IMR-90 (cell line): ENCODE measurements at regions not wholly inside any gene's neighbourhood (a gene's known extent, or its start where the extent isn't known, plus 50 kb on each side); places are given as distances from the start of the nearest gene placed in this dataset.

Experiments used
- ATAC-seq: fragments of 200-7000 bp; cut with Tn5 transposase; 2 replicates; pipeline ENCODE4 v1.9.1; 2020; ENCODE audit warnings: low read depth, mild to moderate bottlenecking, moderate library complexity
- BruUV-seq: library from RNA; stranded (reverse); fragments of 400-500 nt; replicated peaks from 2 replicates; lab custom pipeline; 2021; lab: Mats Ljungman, UMichigan
- CTCF ChIA-PET: fragments of 300-600 bp; formaldehyde crosslinking; extraction: SDS; loops from one replicate; lab custom pipeline; 2021; ENCODE audit warnings: antibody characterized with exemption; lab: Yijun Ruan, JAX
- POLR2A ChIA-PET: fragments of 300-600 bp; sonication (Branson Sonifier 250); formaldehyde crosslinking; loops from one replicate; lab custom pipeline; 2022; ENCODE audit warnings: antibody characterized with exemption; ENCODE audit not compliant: unreplicated experiment; lab: Charles Lee
- DNase-seq: peaks from one replicate; pipeline ENCODE4 v3.0.0; 2013
- H2AFZ ChIP-seq: replicated peaks from 2 replicates; pipeline ENCODE3; 2013; ENCODE audit warnings: low read length, mild to moderate bottlenecking; ENCODE audit not compliant: poor library complexity
- H2AK5ac ChIP-seq: 2 replicates; pipeline ENCODE4 v1.6.1; 2013; ENCODE audit warnings: low read depth, low read length, inconsistent platforms
- H2AK9ac ChIP-seq: replicated peaks from 2 replicates; pipeline ENCODE3; 2013; ENCODE audit warnings: mild to moderate bottlenecking, low read depth, low read length, moderate library complexity; ENCODE audit not compliant: poor library complexity
- H2BK120ac ChIP-seq: 2 replicates; pipeline ENCODE4 v1.6.1; 2013; ENCODE audit warnings: low read depth, low read length, inconsistent platforms
- H2BK15ac ChIP-seq: 3 replicates; pipeline ENCODE4 v1.6.1; 2013; ENCODE audit warnings: low read depth, low read length, inconsistent platforms
- H2BK20ac ChIP-seq: 2 replicates; pipeline ENCODE4 v1.6.1; 2013; ENCODE audit warnings: low read depth, mild to moderate bottlenecking, inconsistent platforms, low read length, moderate library complexity
- H2BK5ac ChIP-seq: 2 replicates; pipeline ENCODE4 v1.6.1; 2013; ENCODE audit warnings: mild to moderate bottlenecking, low read depth, low read length, inconsistent platforms; ENCODE audit not compliant: poor library complexity, severe bottlenecking
- H3K14ac ChIP-seq: replicated peaks from 2 replicates; pipeline ENCODE4 v1.6.1; 2013; ENCODE audit warnings: low read depth, low read length, inconsistent platforms
- H3K18ac ChIP-seq: 2 replicates; pipeline ENCODE4 v1.6.1; 2013; ENCODE audit warnings: low read depth, low read length, control low read depth
- H3K23ac ChIP-seq: 2 replicates; pipeline ENCODE4 v1.6.1; 2013; ENCODE audit warnings: low read depth, low read length, inconsistent platforms
- H3K27ac ChIP-seq: 2 replicates; pipeline ENCODE4 v1.5.1; 2013; ENCODE audit warnings: mild to moderate bottlenecking, control low read depth, low read length; ENCODE audit not compliant: insufficient read depth
- H3K27me3 ChIP-seq: 2 replicates; pipeline ENCODE4 v1.6.1; 2013; ENCODE audit warnings: low read length; ENCODE audit not compliant: control insufficient read depth, insufficient read depth
- H3K36me3 ChIP-seq: 2 replicates; pipeline ENCODE4 v1.6.1; 2013; ENCODE audit warnings: low read length, mixed read lengths; ENCODE audit not compliant: control insufficient read depth, insufficient read depth
- H3K4ac ChIP-seq: 2 replicates; pipeline ENCODE4 v1.6.1; 2013; ENCODE audit warnings: low read depth, low read length, inconsistent platforms
- H3K4me1 ChIP-seq: 2 replicates; pipeline ENCODE4 v1.6.1; 2013; ENCODE audit warnings: low read length, mixed read lengths; ENCODE audit not compliant: control insufficient read depth, insufficient read depth
- H3K4me2 ChIP-seq: 2 replicates; pipeline ENCODE4 v1.6.1; 2013; ENCODE audit warnings: low read depth, mild to moderate bottlenecking, control low read depth, low read length, moderate library complexity
- H3K4me3 ChIP-seq: 2 replicates; pipeline ENCODE4 v1.5.1; 2013; ENCODE audit warnings: low read depth, mild to moderate bottlenecking, control low read depth, low read length, moderate library complexity; ENCODE audit not compliant: insufficient read depth
- H3K56ac ChIP-seq: 2 replicates; pipeline ENCODE4 v1.6.1; 2013; ENCODE audit warnings: low read length, inconsistent platforms; ENCODE audit not compliant: insufficient read depth; ENCODE audit errors: extremely low read depth
- H3K79me1 ChIP-seq, 2 experiments: 2 replicates each; pipeline ENCODE4 v1.6.1; 2013; ENCODE audit warnings: low read length in 2 of 2, inconsistent platforms in 1 of 2, low read depth in 1 of 2
- H3K9ac ChIP-seq: 2 replicates; pipeline ENCODE4 v1.6.1; 2013; ENCODE audit warnings: low read depth, low read length, control low read depth
- H3K9me1 ChIP-seq: 2 replicates; pipeline ENCODE4 v1.6.1; 2013; ENCODE audit warnings: low read length, inconsistent platforms; ENCODE audit not compliant: insufficient read depth
- H3K9me3 ChIP-seq: 2 replicates; pipeline ENCODE4 v1.6.1; 2013; ENCODE audit warnings: low read length; ENCODE audit not compliant: control insufficient read depth, insufficient read depth
- H4K20me1 ChIP-seq: 2 replicates; pipeline ENCODE4 v1.6.1; 2013; ENCODE audit warnings: low read length, inconsistent platforms; ENCODE audit not compliant: insufficient read depth
- H4K5ac ChIP-seq: 2 replicates; pipeline ENCODE4 v1.6.1; 2013; ENCODE audit warnings: mild to moderate bottlenecking, low read depth, low read length, control low read depth
- H4K8ac ChIP-seq, 2 experiments: 2 replicates each; pipeline ENCODE4 v1.6.1; 2013; ENCODE audit warnings: low read depth in 2 of 2, low read length in 2 of 2, control low read depth in 1 of 2, inconsistent platforms in 1 of 2
- H4K91ac ChIP-seq: 2 replicates; pipeline ENCODE4 v1.6.1; 2013; ENCODE audit warnings: low read depth, low read length, inconsistent platforms; ENCODE audit not compliant: insufficient read depth
- BHLHE40 ChIP-seq: fragments of 150-350 bp; IDR thresholded peaks from 2 replicates; pipeline ENCODE4 v1.6.1; 2016; ENCODE audit warnings: mild to moderate bottlenecking, low read depth, low read length
- CEBPB ChIP-seq: IDR thresholded peaks from 2 replicates; pipeline ENCODE4 v1.6.1; 2012; ENCODE audit warnings: low read depth, low read length, improper control_type of control experiment
- CHD1 ChIP-seq: IDR thresholded peaks from 2 replicates; pipeline ENCODE4 v1.6.1; 2012; ENCODE audit warnings: low read depth, low read length, improper control_type of control experiment
- MAFK ChIP-seq: IDR thresholded peaks from 2 replicates; pipeline ENCODE4 v1.6.1; 2012; ENCODE audit warnings: low read depth, low read length, improper control_type of control experiment
- MAZ ChIP-seq: IDR thresholded peaks from 2 replicates; pipeline ENCODE4 v1.6.1; 2012; ENCODE audit warnings: low read depth, mild to moderate bottlenecking, low read length, improper control_type of control experiment, moderate library complexity, borderline replicate concordance
- MXI1 ChIP-seq: IDR thresholded peaks from 2 replicates; pipeline ENCODE4 v1.6.1; 2012; ENCODE audit warnings: low read depth, mild to moderate bottlenecking, low read length, moderate library complexity, borderline replicate concordance
- NFE2L2 ChIP-seq: fragments of 150-350 bp; IDR thresholded peaks from 2 replicates; pipeline ENCODE4 v1.6.1; 2016; ENCODE audit warnings: low read depth, mild to moderate bottlenecking, low read length
- POLR2A ChIP-seq: IDR thresholded peaks from 2 replicates; pipeline ENCODE4 v1.6.1; 2012; ENCODE audit warnings: mild to moderate bottlenecking, low read depth, low read length
- RAD21 ChIP-seq: IDR thresholded peaks from 2 replicates; pipeline ENCODE4 v1.6.1; 2012; ENCODE audit warnings: low read length, improper control_type of control experiment
- RCOR1 ChIP-seq: IDR thresholded peaks from 2 replicates; pipeline ENCODE4 v1.6.1; 2012; ENCODE audit warnings: mild to moderate bottlenecking, low read length, improper control_type of control experiment; ENCODE audit not compliant: insufficient replicate concordance
- RFX5 ChIP-seq: IDR thresholded peaks from 2 replicates; pipeline ENCODE4 v1.8.0; 2012; ENCODE audit warnings: low read depth, mild to moderate bottlenecking, low read length, moderate library complexity
- SMC3 ChIP-seq: fragments of 150-350 bp; IDR thresholded peaks from 2 replicates; pipeline ENCODE4 v1.6.1; 2016; ENCODE audit warnings: low read depth, mild to moderate bottlenecking, antibody characterized with exemption, low read length, moderate library complexity
- USF2 ChIP-seq: fragments of 150-350 bp; IDR thresholded peaks from 2 replicates; pipeline ENCODE4 v1.6.1; 2017; ENCODE audit warnings: mild to moderate bottlenecking, antibody characterized with exemption, low read length, low read depth
- WGBS, 2 experiments: methylation state at CpG; one replicate each; pipeline versions ENCODE4 v1.1.5 to v1.1.7; 2013; ENCODE audit warnings: missing lambda C conversion rate in 2 of 2; ENCODE audit not compliant: insufficient read length in 1 of 2; ENCODE audit errors: extremely low coverage in 2 of 2; 5-methylcytosine and 5-hydroxymethylcytosine counted together
- dilution Hi-C: fragments of 300-500 bp; cut with HindIII; formaldehyde crosslinking; loops from one replicate; pipeline ENCODE4 v1.14.3; 2018; ENCODE audit warnings: low sequenced_read_pairs; ENCODE audit not compliant: unreplicated experiment
- in situ Hi-C: fragments of 300-500 bp; cut with MboI; formaldehyde crosslinking; loops from 3 replicates; pipeline ENCODE4 v1.14.3; 2019; ENCODE audit warnings: low sequenced_read_pairs, inconsistent platforms, mixed read lengths
- intact Hi-C: fragments of 100-400 bp; cut with micrococcal nuclease; formaldehyde crosslinking; loops from 2 replicates; pipeline ENCODE4 v1.10.0; 2022

- intact Hi-C loops: no loop called here
- no peaks in the 10 kb centered on the region for H3K79me1 ChIP-seq
- no peak for ATAC-seq
Measured at GRCh38 chr6:26312096-26312463, 52.9 kb upstream of the BTN3A2 start.

More at GRCh38 chr6:26312096-26312463, 52.9 kb upstream of the BTN3A2 start:
- Histone ChIP-seq H3K4me1 (peaks cover 7% of the 10 kb centered on the region; the same call in 1 of the 2 replicates), H3K27ac (no peak overlapping the region), H2BK5ac (peak overlapping the region; percentile 46), H4K20me1 (peaks cover 7% of the 10 kb centered on the region; the same call in 1 of the 2 replicates), H2BK20ac (no peak overlapping the region), H3K56ac (no peak overlapping the region), H3K9me3 (no peaks in the 10 kb centered on the region), H4K91ac (no peak overlapping the region), H2BK15ac (no peak overlapping the region), H3K9ac (peak overlapping the region; percentile 22; the same call in 1 of the 2 replicates), H2AK9ac (no peak overlapping the region), H3K18ac (peak overlapping the region; percentile 4; the same call in 1 of the 2 replicates), H2BK120ac (no peak overlapping the region), H4K8ac (no peak overlapping the region), H4K5ac (no peak overlapping the region), H2AK5ac (no peak overlapping the region), H3K27me3 (no peaks in the 10 kb centered on the region), H3K36me3 (no peaks in the 10 kb centered on the region), H3K4ac (no peak overlapping the region; the same call in 1 of the 2 replicates), H2AFZ (peak overlapping the region; percentile 74), H3K14ac (peak overlapping the region; percentile 34; the same call in 1 of the 2 replicates), H3K4me3 (peak overlapping the region; percentile 75; the same call in 1 of the 2 replicates), H3K9me1 (0 out of 2 replicates have a peak, but pooled peaks cover 2% of the 10 kb centered on the region), H3K4me2 (peak overlapping the region; percentile 62; the same call in 1 of the 2 replicates), H3K23ac (no peak overlapping the region)
- dilution Hi-C loops (no loop called here), in situ Hi-C loops (loop anchor here (25.0 kb wide), 1 partner anchor 1500 kb away; a partner anchor contains a TSS)
- ChIA-PET POLR2A (no interaction called here), CTCF (interaction anchor here (0.9 kb wide), 1 partner anchor 11 kb away, joined by 3 read pairs; no protein-coding TSS in a partner anchor)
- whole genome bisulfite sequencing, 2 experiments: 0% methylated on average over 1 of the region's 6 CpGs; no CpG with 5 or more reads in 1 of the 2 experiments
- no peak for DNase-seq
- TF ChIP-seq NFE2L2 (no peak), CHD1 (no peak), SMC3 (no peak), CEBPB (no peak), MAZ (no peak), POLR2A (no peak), RFX5 (no peak), MXI1 (no peak), BHLHE40 (no peak), RCOR1 (no peak), RAD21 (no peak), USF2 (no peak), MAFK (no peak)
- BruUV-seq: no TSS peak
